IMR-90 (cell line): ENCODE measurements at regions not wholly inside any gene's neighbourhood (a gene's known extent, or its start where the extent isn't known, plus 50 kb on each side); places are given as distances from the start of the nearest gene placed in this dataset.

Source experiments
- ATAC-seq: fragments of 200-7000 bp; cut with Tn5 transposase; 2 replicates; pipeline ENCODE4 v1.9.1; 2020; ENCODE audit warnings: low read depth, mild to moderate bottlenecking, moderate library complexity
- BruUV-seq: library from RNA; stranded (reverse); fragments of 400-500 nt; replicated peaks from 2 replicates; lab custom pipeline; 2021; lab: Mats Ljungman, UMichigan
- CTCF ChIA-PET: fragments of 300-600 bp; formaldehyde crosslinking; extraction: SDS; loops from one replicate; lab custom pipeline; 2021; ENCODE audit warnings: antibody characterized with exemption; lab: Yijun Ruan, JAX
- POLR2A ChIA-PET: fragments of 300-600 bp; sonication (Branson Sonifier 250); formaldehyde crosslinking; loops from one replicate; lab custom pipeline; 2022; ENCODE audit warnings: antibody characterized with exemption; ENCODE audit not compliant: unreplicated experiment; lab: Charles Lee
- DNase-seq: peaks from one replicate; pipeline ENCODE4 v3.0.0; 2013
- H2AFZ ChIP-seq: replicated peaks from 2 replicates; pipeline ENCODE3; 2013; ENCODE audit warnings: low read length, mild to moderate bottlenecking; ENCODE audit not compliant: poor library complexity
- H2AK5ac ChIP-seq: 2 replicates; pipeline ENCODE4 v1.6.1; 2013; ENCODE audit warnings: low read depth, low read length, inconsistent platforms
- H2AK9ac ChIP-seq: replicated peaks from 2 replicates; pipeline ENCODE3; 2013; ENCODE audit warnings: mild to moderate bottlenecking, low read depth, low read length, moderate library complexity; ENCODE audit not compliant: poor library complexity
- H2BK120ac ChIP-seq: 2 replicates; pipeline ENCODE4 v1.6.1; 2013; ENCODE audit warnings: low read depth, low read length, inconsistent platforms
- H2BK15ac ChIP-seq: 3 replicates; pipeline ENCODE4 v1.6.1; 2013; ENCODE audit warnings: low read depth, low read length, inconsistent platforms
- H2BK20ac ChIP-seq: 2 replicates; pipeline ENCODE4 v1.6.1; 2013; ENCODE audit warnings: low read depth, mild to moderate bottlenecking, inconsistent platforms, low read length, moderate library complexity
- H2BK5ac ChIP-seq: 2 replicates; pipeline ENCODE4 v1.6.1; 2013; ENCODE audit warnings: mild to moderate bottlenecking, low read depth, low read length, inconsistent platforms; ENCODE audit not compliant: poor library complexity, severe bottlenecking
- H3K14ac ChIP-seq: replicated peaks from 2 replicates; pipeline ENCODE4 v1.6.1; 2013; ENCODE audit warnings: low read depth, low read length, inconsistent platforms
- H3K18ac ChIP-seq: 2 replicates; pipeline ENCODE4 v1.6.1; 2013; ENCODE audit warnings: low read depth, low read length, control low read depth
- H3K23ac ChIP-seq: 2 replicates; pipeline ENCODE4 v1.6.1; 2013; ENCODE audit warnings: low read depth, low read length, inconsistent platforms
- H3K27ac ChIP-seq: 2 replicates; pipeline ENCODE4 v1.5.1; 2013; ENCODE audit warnings: mild to moderate bottlenecking, control low read depth, low read length; ENCODE audit not compliant: insufficient read depth
- H3K27me3 ChIP-seq: 2 replicates; pipeline ENCODE4 v1.6.1; 2013; ENCODE audit warnings: low read length; ENCODE audit not compliant: control insufficient read depth, insufficient read depth
- H3K36me3 ChIP-seq: 2 replicates; pipeline ENCODE4 v1.6.1; 2013; ENCODE audit warnings: low read length, mixed read lengths; ENCODE audit not compliant: control insufficient read depth, insufficient read depth
- H3K4ac ChIP-seq: 2 replicates; pipeline ENCODE4 v1.6.1; 2013; ENCODE audit warnings: low read depth, low read length, inconsistent platforms
- H3K4me1 ChIP-seq: 2 replicates; pipeline ENCODE4 v1.6.1; 2013; ENCODE audit warnings: low read length, mixed read lengths; ENCODE audit not compliant: control insufficient read depth, insufficient read depth
- H3K4me2 ChIP-seq: 2 replicates; pipeline ENCODE4 v1.6.1; 2013; ENCODE audit warnings: low read depth, mild to moderate bottlenecking, control low read depth, low read length, moderate library complexity
- H3K4me3 ChIP-seq: 2 replicates; pipeline ENCODE4 v1.5.1; 2013; ENCODE audit warnings: low read depth, mild to moderate bottlenecking, control low read depth, low read length, moderate library complexity; ENCODE audit not compliant: insufficient read depth
- H3K56ac ChIP-seq: 2 replicates; pipeline ENCODE4 v1.6.1; 2013; ENCODE audit warnings: low read length, inconsistent platforms; ENCODE audit not compliant: insufficient read depth; ENCODE audit errors: extremely low read depth
- H3K79me1 ChIP-seq, 2 experiments: 2 replicates each; pipeline ENCODE4 v1.6.1; 2013; ENCODE audit warnings: low read length in 2 of 2, inconsistent platforms in 1 of 2, low read depth in 1 of 2
- H3K9ac ChIP-seq: 2 replicates; pipeline ENCODE4 v1.6.1; 2013; ENCODE audit warnings: low read depth, low read length, control low read depth
- H3K9me1 ChIP-seq: 2 replicates; pipeline ENCODE4 v1.6.1; 2013; ENCODE audit warnings: low read length, inconsistent platforms; ENCODE audit not compliant: insufficient read depth
- H3K9me3 ChIP-seq: 2 replicates; pipeline ENCODE4 v1.6.1; 2013; ENCODE audit warnings: low read length; ENCODE audit not compliant: control insufficient read depth, insufficient read depth
- H4K20me1 ChIP-seq: 2 replicates; pipeline ENCODE4 v1.6.1; 2013; ENCODE audit warnings: low read length, inconsistent platforms; ENCODE audit not compliant: insufficient read depth
- H4K5ac ChIP-seq: 2 replicates; pipeline ENCODE4 v1.6.1; 2013; ENCODE audit warnings: mild to moderate bottlenecking, low read depth, low read length, control low read depth
- H4K8ac ChIP-seq, 2 experiments: 2 replicates each; pipeline ENCODE4 v1.6.1; 2013; ENCODE audit warnings: low read depth in 2 of 2, low read length in 2 of 2, control low read depth in 1 of 2, inconsistent platforms in 1 of 2
- H4K91ac ChIP-seq: 2 replicates; pipeline ENCODE4 v1.6.1; 2013; ENCODE audit warnings: low read depth, low read length, inconsistent platforms; ENCODE audit not compliant: insufficient read depth
- BHLHE40 ChIP-seq: fragments of 150-350 bp; IDR thresholded peaks from 2 replicates; pipeline ENCODE4 v1.6.1; 2016; ENCODE audit warnings: mild to moderate bottlenecking, low read depth, low read length
- CEBPB ChIP-seq: IDR thresholded peaks from 2 replicates; pipeline ENCODE4 v1.6.1; 2012; ENCODE audit warnings: low read depth, low read length, improper control_type of control experiment
- CHD1 ChIP-seq: IDR thresholded peaks from 2 replicates; pipeline ENCODE4 v1.6.1; 2012; ENCODE audit warnings: low read depth, low read length, improper control_type of control experiment
- FOS ChIP-seq: fragments of 150-350 bp; IDR thresholded peaks from 2 replicates; pipeline ENCODE4 v1.6.1; 2016; ENCODE audit warnings: low read depth, low read length
- MAFK ChIP-seq: IDR thresholded peaks from 2 replicates; pipeline ENCODE4 v1.6.1; 2012; ENCODE audit warnings: low read depth, low read length, improper control_type of control experiment
- MAZ ChIP-seq: IDR thresholded peaks from 2 replicates; pipeline ENCODE4 v1.6.1; 2012; ENCODE audit warnings: low read depth, mild to moderate bottlenecking, low read length, improper control_type of control experiment, moderate library complexity, borderline replicate concordance
- MXI1 ChIP-seq: IDR thresholded peaks from 2 replicates; pipeline ENCODE4 v1.6.1; 2012; ENCODE audit warnings: low read depth, mild to moderate bottlenecking, low read length, moderate library complexity, borderline replicate concordance
- NFE2L2 ChIP-seq: fragments of 150-350 bp; IDR thresholded peaks from 2 replicates; pipeline ENCODE4 v1.6.1; 2016; ENCODE audit warnings: low read depth, mild to moderate bottlenecking, low read length
- POLR2A ChIP-seq: IDR thresholded peaks from 2 replicates; pipeline ENCODE4 v1.6.1; 2012; ENCODE audit warnings: mild to moderate bottlenecking, low read depth, low read length
- RAD21 ChIP-seq: IDR thresholded peaks from 2 replicates; pipeline ENCODE4 v1.6.1; 2012; ENCODE audit warnings: low read length, improper control_type of control experiment
- RCOR1 ChIP-seq: IDR thresholded peaks from 2 replicates; pipeline ENCODE4 v1.6.1; 2012; ENCODE audit warnings: mild to moderate bottlenecking, low read length, improper control_type of control experiment; ENCODE audit not compliant: insufficient replicate concordance
- RFX5 ChIP-seq: IDR thresholded peaks from 2 replicates; pipeline ENCODE4 v1.8.0; 2012; ENCODE audit warnings: low read depth, mild to moderate bottlenecking, low read length, moderate library complexity
- SMC3 ChIP-seq: fragments of 150-350 bp; IDR thresholded peaks from 2 replicates; pipeline ENCODE4 v1.6.1; 2016; ENCODE audit warnings: low read depth, mild to moderate bottlenecking, antibody characterized with exemption, low read length, moderate library complexity
- WGBS, 2 experiments: methylation state at CpG; one replicate each; pipeline versions ENCODE4 v1.1.5 to v1.1.7; 2013; ENCODE audit warnings: missing lambda C conversion rate in 2 of 2; ENCODE audit not compliant: insufficient read length in 1 of 2; ENCODE audit errors: extremely low coverage in 2 of 2; 5-methylcytosine and 5-hydroxymethylcytosine counted together
- dilution Hi-C: fragments of 300-500 bp; cut with HindIII; formaldehyde crosslinking; loops from one replicate; pipeline ENCODE4 v1.14.3; 2018; ENCODE audit warnings: low sequenced_read_pairs; ENCODE audit not compliant: unreplicated experiment
- in situ Hi-C: fragments of 300-500 bp; cut with MboI; formaldehyde crosslinking; loops from 3 replicates; pipeline ENCODE4 v1.14.3; 2019; ENCODE audit warnings: low sequenced_read_pairs, inconsistent platforms, mixed read lengths
- intact Hi-C: fragments of 100-400 bp; cut with micrococcal nuclease; formaldehyde crosslinking; loops from 2 replicates; pipeline ENCODE4 v1.10.0; 2022
- TF ChIP-seq, protein P1 (sequence below): fragments of 150-350 bp; IDR thresholded peaks from 2 replicates; pipeline ENCODE4 v1.6.1; 2016; ENCODE audit warnings: low read depth, mild to moderate bottlenecking, low read length, moderate library complexity, borderline replicate concordance
- TF ChIP-seq, protein P2 (sequence below): fragments of 150-350 bp; IDR thresholded peaks from 2 replicates; pipeline ENCODE4 v1.6.1; 2017; ENCODE audit warnings: mild to moderate bottlenecking, antibody characterized with exemption, low read length, low read depth
- TF ChIP-seq, protein P3 (sequence below): conservative IDR thresholded peaks from 2 replicates; pipeline ENCODE4 v1.5.1; 2012; ENCODE audit warnings: mild to moderate bottlenecking, low read depth, low read length, improper control_type of control experiment

DNA sequence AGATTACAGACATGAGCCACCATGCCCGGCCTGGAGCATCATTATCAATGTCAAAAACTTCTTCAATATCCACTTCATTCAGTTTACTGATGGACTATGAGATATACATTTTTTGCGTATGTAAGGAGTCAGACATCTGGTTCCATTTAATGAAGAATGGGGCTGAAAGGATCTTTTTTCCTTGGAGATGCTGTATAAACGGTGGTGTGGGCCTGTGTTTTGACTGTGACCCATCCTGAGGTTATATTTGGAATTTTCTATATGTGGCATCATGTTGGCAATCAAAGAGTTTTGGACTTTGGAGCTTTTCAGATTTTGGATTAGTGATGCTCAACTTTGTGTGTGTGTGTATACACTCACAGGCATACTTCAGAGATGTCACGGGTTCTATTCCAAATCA is 85.7 kb upstream of the FBXL17 start:
- Histone ChIP-seq H3K4me3 (no peak overlapping the region), H3K27ac (no peak overlapping the region), H4K91ac (no peak overlapping the region), H3K9ac (no peak overlapping the region), H2BK15ac (no peak overlapping the region), H4K5ac (no peak overlapping the region), H3K14ac (no peak overlapping the region), H2BK120ac (no peak overlapping the region), H3K4me1 (no peaks in the 10 kb centered on the region; the same call in 1 of the 2 replicates), H2BK20ac (no peak overlapping the region), H3K9me1 (no peaks in the 10 kb centered on the region), H3K18ac (no peak overlapping the region), H3K4ac (no peak overlapping the region), H3K27me3 (no peaks in the 10 kb centered on the region), H3K4me2 (no peak overlapping the region), H3K79me1 (no peaks in the 10 kb centered on the region), H3K23ac (no peak overlapping the region), H4K8ac (no peak overlapping the region), H2AK9ac (no peak overlapping the region), H2AFZ (no peak overlapping the region), H2AK5ac (no peak overlapping the region), H3K56ac (no peak overlapping the region), H3K9me3 (no peaks in the 10 kb centered on the region), H3K36me3 (no peaks in the 10 kb centered on the region), H2BK5ac (no peak overlapping the region), H4K20me1 (no peaks in the 10 kb centered on the region)
- ChIA-PET CTCF (no interaction called here), POLR2A (no interaction called here)
- in situ Hi-C loops (no loop called here), intact Hi-C loops (no loop called here), dilution Hi-C loops (no loop called here)
- ATAC-seq (no peak), DNase-seq (no peak)
- BruUV-seq: no TSS peak
- TF ChIP-seq, protein P1, sequence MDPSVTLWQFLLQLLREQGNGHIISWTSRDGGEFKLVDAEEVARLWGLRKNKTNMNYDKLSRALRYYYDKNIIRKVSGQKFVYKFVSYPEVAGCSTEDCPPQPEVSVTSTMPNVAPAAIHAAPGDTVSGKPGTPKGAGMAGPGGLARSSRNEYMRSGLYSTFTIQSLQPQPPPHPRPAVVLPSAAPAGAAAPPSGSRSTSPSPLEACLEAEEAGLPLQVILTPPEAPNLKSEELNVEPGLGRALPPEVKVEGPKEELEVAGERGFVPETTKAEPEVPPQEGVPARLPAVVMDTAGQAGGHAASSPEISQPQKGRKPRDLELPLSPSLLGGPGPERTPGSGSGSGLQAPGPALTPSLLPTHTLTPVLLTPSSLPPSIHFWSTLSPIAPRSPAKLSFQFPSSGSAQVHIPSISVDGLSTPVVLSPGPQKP: no peak
- TF ChIP-seq, protein P2, sequence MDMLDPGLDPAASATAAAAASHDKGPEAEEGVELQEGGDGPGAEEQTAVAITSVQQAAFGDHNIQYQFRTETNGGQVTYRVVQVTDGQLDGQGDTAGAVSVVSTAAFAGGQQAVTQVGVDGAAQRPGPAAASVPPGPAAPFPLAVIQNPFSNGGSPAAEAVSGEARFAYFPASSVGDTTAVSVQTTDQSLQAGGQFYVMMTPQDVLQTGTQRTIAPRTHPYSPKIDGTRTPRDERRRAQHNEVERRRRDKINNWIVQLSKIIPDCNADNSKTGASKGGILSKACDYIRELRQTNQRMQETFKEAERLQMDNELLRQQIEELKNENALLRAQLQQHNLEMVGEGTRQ: no peak
- TF ChIP-seq SMC3 (no peak), BHLHE40 (no peak), RFX5 (no peak), FOS (no peak), MAFK (no peak), CHD1 (no peak), RCOR1 (no peak), CEBPB (no peak), POLR2A (no peak), NFE2L2 (no peak), RAD21 (no peak), MXI1 (no peak), MAZ (no peak)
- TF ChIP-seq, protein P3, sequence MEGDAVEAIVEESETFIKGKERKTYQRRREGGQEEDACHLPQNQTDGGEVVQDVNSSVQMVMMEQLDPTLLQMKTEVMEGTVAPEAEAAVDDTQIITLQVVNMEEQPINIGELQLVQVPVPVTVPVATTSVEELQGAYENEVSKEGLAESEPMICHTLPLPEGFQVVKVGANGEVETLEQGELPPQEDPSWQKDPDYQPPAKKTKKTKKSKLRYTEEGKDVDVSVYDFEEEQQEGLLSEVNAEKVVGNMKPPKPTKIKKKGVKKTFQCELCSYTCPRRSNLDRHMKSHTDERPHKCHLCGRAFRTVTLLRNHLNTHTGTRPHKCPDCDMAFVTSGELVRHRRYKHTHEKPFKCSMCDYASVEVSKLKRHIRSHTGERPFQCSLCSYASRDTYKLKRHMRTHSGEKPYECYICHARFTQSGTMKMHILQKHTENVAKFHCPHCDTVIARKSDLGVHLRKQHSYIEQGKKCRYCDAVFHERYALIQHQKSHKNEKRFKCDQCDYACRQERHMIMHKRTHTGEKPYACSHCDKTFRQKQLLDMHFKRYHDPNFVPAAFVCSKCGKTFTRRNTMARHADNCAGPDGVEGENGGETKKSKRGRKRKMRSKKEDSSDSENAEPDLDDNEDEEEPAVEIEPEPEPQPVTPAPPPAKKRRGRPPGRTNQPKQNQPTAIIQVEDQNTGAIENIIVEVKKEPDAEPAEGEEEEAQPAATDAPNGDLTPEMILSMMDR: no peak
- WGBS, 2 experiments: no CpG with 5 or more reads among the region's 4 CpGs
